IMR-90 (cell line): ENCODE measurements at regions not wholly inside any gene's neighbourhood (a gene's known extent, or its start where the extent isn't known, plus 50 kb on each side); places are given as distances from the start of the nearest gene placed in this dataset.

Experiments used
- ATAC-seq: fragments of 200-7000 bp; cut with Tn5 transposase; 2 replicates; pipeline ENCODE4 v1.9.1; 2020; ENCODE audit warnings: low read depth, mild to moderate bottlenecking, moderate library complexity
- BruUV-seq: library from RNA; stranded (reverse); fragments of 400-500 nt; replicated peaks from 2 replicates; lab custom pipeline; 2021; lab: Mats Ljungman, UMichigan
- CTCF ChIA-PET: fragments of 300-600 bp; formaldehyde crosslinking; extraction: SDS; loops from one replicate; lab custom pipeline; 2021; ENCODE audit warnings: antibody characterized with exemption; lab: Yijun Ruan, JAX
- POLR2A ChIA-PET: fragments of 300-600 bp; sonication (Branson Sonifier 250); formaldehyde crosslinking; loops from one replicate; lab custom pipeline; 2022; ENCODE audit warnings: antibody characterized with exemption; ENCODE audit not compliant: unreplicated experiment; lab: Charles Lee
- DNase-seq: peaks from one replicate; pipeline ENCODE4 v3.0.0; 2013
- H2AFZ ChIP-seq: replicated peaks from 2 replicates; pipeline ENCODE3; 2013; ENCODE audit warnings: low read length, mild to moderate bottlenecking; ENCODE audit not compliant: poor library complexity
- H2AK5ac ChIP-seq: 2 replicates; pipeline ENCODE4 v1.6.1; 2013; ENCODE audit warnings: low read depth, low read length, inconsistent platforms
- H2AK9ac ChIP-seq: replicated peaks from 2 replicates; pipeline ENCODE3; 2013; ENCODE audit warnings: mild to moderate bottlenecking, low read depth, low read length, moderate library complexity; ENCODE audit not compliant: poor library complexity
- H2BK120ac ChIP-seq: 2 replicates; pipeline ENCODE4 v1.6.1; 2013; ENCODE audit warnings: low read depth, low read length, inconsistent platforms
- H2BK15ac ChIP-seq: 3 replicates; pipeline ENCODE4 v1.6.1; 2013; ENCODE audit warnings: low read depth, low read length, inconsistent platforms
- H2BK20ac ChIP-seq: 2 replicates; pipeline ENCODE4 v1.6.1; 2013; ENCODE audit warnings: low read depth, mild to moderate bottlenecking, inconsistent platforms, low read length, moderate library complexity
- H2BK5ac ChIP-seq: 2 replicates; pipeline ENCODE4 v1.6.1; 2013; ENCODE audit warnings: mild to moderate bottlenecking, low read depth, low read length, inconsistent platforms; ENCODE audit not compliant: poor library complexity, severe bottlenecking
- H3K14ac ChIP-seq: replicated peaks from 2 replicates; pipeline ENCODE4 v1.6.1; 2013; ENCODE audit warnings: low read depth, low read length, inconsistent platforms
- H3K18ac ChIP-seq: 2 replicates; pipeline ENCODE4 v1.6.1; 2013; ENCODE audit warnings: low read depth, low read length, control low read depth
- H3K23ac ChIP-seq: 2 replicates; pipeline ENCODE4 v1.6.1; 2013; ENCODE audit warnings: low read depth, low read length, inconsistent platforms
- H3K27ac ChIP-seq: 2 replicates; pipeline ENCODE4 v1.5.1; 2013; ENCODE audit warnings: mild to moderate bottlenecking, control low read depth, low read length; ENCODE audit not compliant: insufficient read depth
- H3K27me3 ChIP-seq: 2 replicates; pipeline ENCODE4 v1.6.1; 2013; ENCODE audit warnings: low read length; ENCODE audit not compliant: control insufficient read depth, insufficient read depth
- H3K36me3 ChIP-seq: 2 replicates; pipeline ENCODE4 v1.6.1; 2013; ENCODE audit warnings: low read length, mixed read lengths; ENCODE audit not compliant: control insufficient read depth, insufficient read depth
- H3K4ac ChIP-seq: 2 replicates; pipeline ENCODE4 v1.6.1; 2013; ENCODE audit warnings: low read depth, low read length, inconsistent platforms
- H3K4me1 ChIP-seq: 2 replicates; pipeline ENCODE4 v1.6.1; 2013; ENCODE audit warnings: low read length, mixed read lengths; ENCODE audit not compliant: control insufficient read depth, insufficient read depth
- H3K4me2 ChIP-seq: 2 replicates; pipeline ENCODE4 v1.6.1; 2013; ENCODE audit warnings: low read depth, mild to moderate bottlenecking, control low read depth, low read length, moderate library complexity
- H3K4me3 ChIP-seq: 2 replicates; pipeline ENCODE4 v1.5.1; 2013; ENCODE audit warnings: low read depth, mild to moderate bottlenecking, control low read depth, low read length, moderate library complexity; ENCODE audit not compliant: insufficient read depth
- H3K56ac ChIP-seq: 2 replicates; pipeline ENCODE4 v1.6.1; 2013; ENCODE audit warnings: low read length, inconsistent platforms; ENCODE audit not compliant: insufficient read depth; ENCODE audit errors: extremely low read depth
- H3K79me1 ChIP-seq, 2 experiments: 2 replicates each; pipeline ENCODE4 v1.6.1; 2013; ENCODE audit warnings: low read length in 2 of 2, inconsistent platforms in 1 of 2, low read depth in 1 of 2
- H3K9ac ChIP-seq: 2 replicates; pipeline ENCODE4 v1.6.1; 2013; ENCODE audit warnings: low read depth, low read length, control low read depth
- H3K9me1 ChIP-seq: 2 replicates; pipeline ENCODE4 v1.6.1; 2013; ENCODE audit warnings: low read length, inconsistent platforms; ENCODE audit not compliant: insufficient read depth
- H3K9me3 ChIP-seq: 2 replicates; pipeline ENCODE4 v1.6.1; 2013; ENCODE audit warnings: low read length; ENCODE audit not compliant: control insufficient read depth, insufficient read depth
- H4K20me1 ChIP-seq: 2 replicates; pipeline ENCODE4 v1.6.1; 2013; ENCODE audit warnings: low read length, inconsistent platforms; ENCODE audit not compliant: insufficient read depth
- H4K5ac ChIP-seq: 2 replicates; pipeline ENCODE4 v1.6.1; 2013; ENCODE audit warnings: mild to moderate bottlenecking, low read depth, low read length, control low read depth
- H4K8ac ChIP-seq, 2 experiments: 2 replicates each; pipeline ENCODE4 v1.6.1; 2013; ENCODE audit warnings: low read depth in 2 of 2, low read length in 2 of 2, control low read depth in 1 of 2, inconsistent platforms in 1 of 2
- H4K91ac ChIP-seq: 2 replicates; pipeline ENCODE4 v1.6.1; 2013; ENCODE audit warnings: low read depth, low read length, inconsistent platforms; ENCODE audit not compliant: insufficient read depth
- BHLHE40 ChIP-seq: fragments of 150-350 bp; IDR thresholded peaks from 2 replicates; pipeline ENCODE4 v1.6.1; 2016; ENCODE audit warnings: mild to moderate bottlenecking, low read depth, low read length
- CEBPB ChIP-seq: IDR thresholded peaks from 2 replicates; pipeline ENCODE4 v1.6.1; 2012; ENCODE audit warnings: low read depth, low read length, improper control_type of control experiment
- CHD1 ChIP-seq: IDR thresholded peaks from 2 replicates; pipeline ENCODE4 v1.6.1; 2012; ENCODE audit warnings: low read depth, low read length, improper control_type of control experiment
- CTCF ChIP-seq: conservative IDR thresholded peaks from 2 replicates; pipeline ENCODE4 v1.5.1; 2012; ENCODE audit warnings: mild to moderate bottlenecking, low read depth, low read length, improper control_type of control experiment
- ELK1 ChIP-seq: fragments of 150-350 bp; IDR thresholded peaks from 2 replicates; pipeline ENCODE4 v1.6.1; 2016; ENCODE audit warnings: low read depth, mild to moderate bottlenecking, low read length, moderate library complexity, borderline replicate concordance
- FOS ChIP-seq: fragments of 150-350 bp; IDR thresholded peaks from 2 replicates; pipeline ENCODE4 v1.6.1; 2016; ENCODE audit warnings: low read depth, low read length
- MAFK ChIP-seq: IDR thresholded peaks from 2 replicates; pipeline ENCODE4 v1.6.1; 2012; ENCODE audit warnings: low read depth, low read length, improper control_type of control experiment
- MAZ ChIP-seq: IDR thresholded peaks from 2 replicates; pipeline ENCODE4 v1.6.1; 2012; ENCODE audit warnings: low read depth, mild to moderate bottlenecking, low read length, improper control_type of control experiment, moderate library complexity, borderline replicate concordance
- MXI1 ChIP-seq: IDR thresholded peaks from 2 replicates; pipeline ENCODE4 v1.6.1; 2012; ENCODE audit warnings: low read depth, mild to moderate bottlenecking, low read length, moderate library complexity, borderline replicate concordance
- NFE2L2 ChIP-seq: fragments of 150-350 bp; IDR thresholded peaks from 2 replicates; pipeline ENCODE4 v1.6.1; 2016; ENCODE audit warnings: low read depth, mild to moderate bottlenecking, low read length
- POLR2A ChIP-seq: IDR thresholded peaks from 2 replicates; pipeline ENCODE4 v1.6.1; 2012; ENCODE audit warnings: mild to moderate bottlenecking, low read depth, low read length
- RAD21 ChIP-seq: IDR thresholded peaks from 2 replicates; pipeline ENCODE4 v1.6.1; 2012; ENCODE audit warnings: low read length, improper control_type of control experiment
- RCOR1 ChIP-seq: IDR thresholded peaks from 2 replicates; pipeline ENCODE4 v1.6.1; 2012; ENCODE audit warnings: mild to moderate bottlenecking, low read length, improper control_type of control experiment; ENCODE audit not compliant: insufficient replicate concordance
- RFX5 ChIP-seq: IDR thresholded peaks from 2 replicates; pipeline ENCODE4 v1.8.0; 2012; ENCODE audit warnings: low read depth, mild to moderate bottlenecking, low read length, moderate library complexity
- SMC3 ChIP-seq: fragments of 150-350 bp; IDR thresholded peaks from 2 replicates; pipeline ENCODE4 v1.6.1; 2016; ENCODE audit warnings: low read depth, mild to moderate bottlenecking, antibody characterized with exemption, low read length, moderate library complexity
- USF2 ChIP-seq: fragments of 150-350 bp; IDR thresholded peaks from 2 replicates; pipeline ENCODE4 v1.6.1; 2017; ENCODE audit warnings: mild to moderate bottlenecking, antibody characterized with exemption, low read length, low read depth
- WGBS, 2 experiments: methylation state at CpG; one replicate each; pipeline versions ENCODE4 v1.1.5 to v1.1.7; 2013; ENCODE audit warnings: missing lambda C conversion rate in 2 of 2; ENCODE audit not compliant: insufficient read length in 1 of 2; ENCODE audit errors: extremely low coverage in 2 of 2; 5-methylcytosine and 5-hydroxymethylcytosine counted together
- dilution Hi-C: fragments of 300-500 bp; cut with HindIII; formaldehyde crosslinking; loops from one replicate; pipeline ENCODE4 v1.14.3; 2018; ENCODE audit warnings: low sequenced_read_pairs; ENCODE audit not compliant: unreplicated experiment
- in situ Hi-C: fragments of 300-500 bp; cut with MboI; formaldehyde crosslinking; loops from 3 replicates; pipeline ENCODE4 v1.14.3; 2019; ENCODE audit warnings: low sequenced_read_pairs, inconsistent platforms, mixed read lengths
- intact Hi-C: fragments of 100-400 bp; cut with micrococcal nuclease; formaldehyde crosslinking; loops from 2 replicates; pipeline ENCODE4 v1.10.0; 2022

- CTCF ChIA-PET, result no interaction called here
- no peak overlapping the region for H3K14ac ChIP-seq
These were observed 170.3 kb downstream of the ERCC6L2 start for GRCh38 chr9:96045811-96046210.

More at GRCh38 chr9:96045811-96046210, 170.3 kb downstream of the ERCC6L2 start:
- no peak overlapping the region for H4K8ac ChIP-seq
- no peak overlapping the region for H2AK9ac ChIP-seq
- H3K4me2 ChIP-seq, result no peak overlapping the region
- H3K9me3 ChIP-seq, result no peaks in the 10 kb centered on the region
- dilution Hi-C loops, result no loop called here
- H4K20me1 ChIP-seq, result no peaks in the 10 kb centered on the region; the same call in 1 of the 2 replicates
- POLR2A ChIA-PET, result no interaction called here
- DNase-seq (no peak), ATAC-seq (no peak)
- no peak overlapping the region for H2AFZ ChIP-seq
- no peak overlapping the region for H3K27ac ChIP-seq
- peaks cover 45% of the 10 kb centered on the region for H3K27me3 ChIP-seq
- no peaks in the 10 kb centered on the region for H3K9me1 ChIP-seq
- no peak overlapping the region for H3K4ac ChIP-seq
- no peak overlapping the region for H2BK120ac ChIP-seq
- WGBS, 2 experiments, result 100% methylated on average over 1 of the region's 5 CpGs; no CpG with 5 or more reads in 1 of the 2 experiments
- no peak overlapping the region for H2AK5ac ChIP-seq
- H3K4me1 ChIP-seq, result peaks cover 4% of the 10 kb centered on the region; the same call in 1 of the 2 replicates
- H3K23ac ChIP-seq, result no peak overlapping the region
- BruUV-seq, result no TSS peak
- TF ChIP-seq POLR2A (no peak), CTCF (no peak), ELK1 (no peak), RCOR1 (no peak), RFX5 (no peak), CHD1 (no peak), MXI1 (no peak), RAD21 (no peak), MAZ (no peak), SMC3 (no peak), FOS (no peak), MAFK (no peak), CEBPB (no peak), BHLHE40 (no peak), USF2 (no peak), NFE2L2 (no peak)
- H2BK5ac ChIP-seq, result no peak overlapping the region
- H4K5ac ChIP-seq, result no peak overlapping the region
- no peak overlapping the region for H2BK20ac ChIP-seq
- in situ Hi-C loops, result no loop called here
- no peak overlapping the region for H3K4me3 ChIP-seq
- H2BK15ac ChIP-seq, result no peak overlapping the region
- no peak overlapping the region for H3K56ac ChIP-seq
- no peak overlapping the region for H3K18ac ChIP-seq
- H4K91ac ChIP-seq, result no peak overlapping the region
- no peaks in the 10 kb centered on the region for H3K36me3 ChIP-seq
- intact Hi-C loops, result no loop called here
- no peaks in the 10 kb centered on the region for H3K79me1 ChIP-seq
- H3K9ac ChIP-seq, result no peak overlapping the region
